ENCODE measurements at regions not wholly inside any gene's neighbourhood (a gene's known extent, or its start where the extent isn't known, plus 50 kb on each side); places are given as distances from the start of the nearest gene placed in this dataset.
"Not testable (repeated sequence)": the region's sequence is repeated elsewhere in the genome, so short reads cannot be mapped to it uniquely, and the experiment has no call there.

DNA sequence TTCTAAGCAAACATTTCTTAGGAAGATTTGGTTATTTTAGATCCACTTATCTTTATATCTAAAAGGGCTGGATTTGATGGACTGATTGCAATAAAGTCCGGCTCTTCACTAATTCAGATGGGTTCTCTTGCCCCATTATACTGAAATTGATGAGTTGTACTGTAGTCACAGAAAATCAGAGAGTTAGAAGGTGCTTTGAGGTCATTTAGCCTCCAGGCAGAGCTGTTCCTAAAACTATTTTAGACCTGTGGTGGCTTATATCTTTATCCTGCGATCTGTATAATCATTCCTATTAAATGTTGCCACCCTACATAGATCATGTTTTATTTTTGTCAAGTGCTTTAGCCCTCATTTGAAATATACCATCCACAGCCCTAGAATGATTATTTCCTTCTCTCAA, 61.3 kb upstream of the ATXN1 start:
- no peak for DNase-seq

DNA sequence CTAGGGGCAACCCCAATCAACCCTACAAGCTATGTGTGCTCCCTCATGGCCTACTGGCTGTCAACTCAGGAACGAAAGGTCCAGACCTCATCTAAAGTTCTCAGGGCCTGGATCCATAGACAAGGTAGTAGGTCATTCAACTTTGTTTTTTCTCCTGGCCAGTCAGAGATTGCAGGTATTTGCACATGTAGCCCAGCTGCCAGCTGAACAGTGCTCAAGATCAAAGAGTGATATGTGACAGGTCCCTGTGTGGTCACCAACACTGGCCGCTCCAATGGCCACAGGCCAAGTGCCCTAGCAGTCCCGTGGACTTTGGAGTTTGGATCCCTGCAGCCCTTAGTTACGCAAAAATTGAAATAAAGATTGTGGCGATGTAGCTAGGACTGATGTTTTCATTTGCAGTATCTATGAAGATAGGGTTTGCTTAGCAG, 60.6 kb upstream of the ATXN1 start:
- no peak for DNase-seq

DNA sequence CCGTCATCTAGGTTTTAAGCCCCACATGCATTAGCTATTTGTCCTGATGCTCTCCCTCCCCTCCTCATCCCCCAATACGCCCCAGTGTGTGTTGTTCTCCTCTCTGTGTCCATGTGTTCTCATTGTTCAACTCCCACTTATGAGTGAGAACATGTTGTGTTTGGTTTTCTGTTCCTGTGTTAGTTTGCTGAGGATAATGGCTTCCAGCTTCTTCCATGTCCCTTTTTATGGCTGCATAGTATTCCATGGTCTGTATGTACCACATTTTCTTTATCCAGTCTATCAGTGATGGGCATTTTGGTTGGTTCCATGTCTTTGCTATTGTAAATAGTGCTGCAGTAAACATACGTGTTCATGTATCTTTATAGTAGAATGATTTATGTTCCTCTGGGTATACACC, 59.0 kb upstream of the ATXN1 start:
- not testable (repeated sequence) for DNase-seq

DNA sequence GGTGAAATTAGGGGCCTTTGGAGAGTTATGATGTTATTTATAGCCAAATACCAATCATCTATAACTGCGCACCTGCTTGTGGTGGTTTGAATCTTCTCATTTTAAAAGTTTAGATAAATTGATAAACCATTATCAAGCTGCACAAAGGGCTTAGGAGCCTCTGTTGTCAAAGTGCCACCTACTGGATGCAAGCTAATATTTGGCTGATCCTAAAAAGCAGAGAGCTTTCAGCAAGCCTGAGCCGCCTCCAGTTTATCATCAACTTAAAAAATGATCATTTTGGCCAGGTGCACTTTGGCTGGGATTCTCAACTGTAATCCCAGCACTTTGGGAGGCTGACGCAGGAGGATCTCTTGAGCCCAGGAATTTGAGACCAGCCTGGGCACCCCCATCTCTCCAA, 58.5 kb upstream of the ATXN1 start:
- DNase-seq: no peak

DNA sequence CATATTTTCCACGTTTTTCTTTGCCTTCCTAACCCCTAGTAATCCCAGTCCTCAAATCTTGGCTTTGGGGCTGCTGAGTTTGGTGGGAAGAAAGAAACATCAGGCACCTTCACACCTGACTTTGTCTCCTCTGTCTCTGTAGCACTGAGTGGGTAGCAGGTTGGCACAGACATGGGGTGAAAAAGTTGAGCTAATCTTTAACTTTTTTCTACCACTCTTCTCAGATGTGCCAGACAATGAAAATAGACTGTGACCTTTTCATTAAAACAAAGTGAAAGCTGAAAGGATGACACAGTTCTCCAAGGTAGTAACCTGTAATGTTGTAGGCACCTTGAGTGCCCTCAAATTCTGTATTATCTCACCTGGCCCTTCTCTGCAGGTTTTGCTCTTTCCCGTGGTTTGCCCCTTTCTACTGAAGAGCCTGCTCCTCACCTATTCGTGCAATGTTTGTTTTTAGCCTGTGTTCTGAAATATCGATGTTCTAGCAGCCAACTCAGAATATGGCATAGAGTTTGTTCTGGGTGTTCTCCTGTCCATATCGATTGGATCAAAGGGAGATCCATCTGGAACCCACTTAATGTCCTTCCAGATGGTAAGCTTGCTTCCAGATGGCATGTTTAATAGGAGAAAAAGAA, 57.8 kb upstream of the ATXN1 start:
- DNase-seq: no peak

DNA sequence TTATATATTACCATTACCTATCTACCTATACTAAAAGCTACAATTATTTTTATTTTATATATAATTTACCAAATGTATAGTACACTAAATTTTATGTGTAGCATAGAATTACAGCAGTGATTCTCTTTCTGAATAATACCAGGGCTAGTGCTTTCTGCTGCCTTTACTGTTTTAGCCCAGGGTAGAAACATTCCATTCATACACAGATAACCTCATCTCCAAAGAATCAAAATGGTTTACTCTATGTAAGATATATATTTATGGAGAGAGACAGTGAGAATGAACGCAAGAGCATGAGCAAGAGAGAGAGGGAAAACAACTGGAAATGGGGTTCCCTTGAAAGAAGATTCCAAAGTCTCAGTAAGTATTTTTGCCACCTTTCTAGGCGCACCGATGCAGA, 56.3 kb upstream of the ATXN1 start:
- no peak for DNase-seq

DNA sequence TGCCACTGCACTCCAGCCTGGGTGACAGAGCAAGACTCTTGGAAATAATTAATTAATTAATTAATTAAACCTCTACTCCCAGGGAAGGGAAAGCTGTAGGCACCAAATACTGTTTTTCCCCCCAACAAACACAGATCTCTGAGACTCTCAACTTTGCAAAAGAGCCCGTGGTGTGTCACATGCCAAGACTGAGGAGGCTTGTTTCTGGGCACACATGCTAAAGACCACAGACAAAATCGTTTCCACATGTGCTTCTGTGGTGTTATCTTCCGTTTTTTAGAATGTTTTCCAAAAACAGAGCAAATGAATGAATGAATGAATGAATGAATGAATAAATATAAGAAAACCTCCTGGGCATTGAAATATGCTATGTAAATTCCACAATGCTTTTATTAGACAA, 55.6 kb upstream of the ATXN1 start:
- DNase-seq: no peak

DNA sequence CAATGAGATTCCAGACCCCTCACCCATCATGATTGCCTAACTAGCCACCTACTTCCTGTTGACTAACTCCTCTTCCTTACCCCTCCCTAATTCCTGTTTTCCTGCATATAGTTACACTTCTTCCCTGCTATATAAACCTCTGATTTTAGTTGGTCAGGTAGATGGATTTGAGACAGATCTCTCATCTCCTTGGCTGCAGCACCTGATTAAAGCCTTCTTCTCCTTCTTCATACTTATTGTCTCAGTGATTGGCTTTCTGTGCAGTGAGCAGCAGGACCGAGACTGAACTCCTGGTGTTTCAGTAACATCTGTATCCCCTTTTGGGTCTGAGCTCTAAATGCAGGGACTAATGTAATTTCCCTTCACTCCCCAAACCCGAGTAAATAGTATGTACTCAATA, 51.7 kb upstream of the ATXN1 start:
- no peak for DNase-seq

DNA sequence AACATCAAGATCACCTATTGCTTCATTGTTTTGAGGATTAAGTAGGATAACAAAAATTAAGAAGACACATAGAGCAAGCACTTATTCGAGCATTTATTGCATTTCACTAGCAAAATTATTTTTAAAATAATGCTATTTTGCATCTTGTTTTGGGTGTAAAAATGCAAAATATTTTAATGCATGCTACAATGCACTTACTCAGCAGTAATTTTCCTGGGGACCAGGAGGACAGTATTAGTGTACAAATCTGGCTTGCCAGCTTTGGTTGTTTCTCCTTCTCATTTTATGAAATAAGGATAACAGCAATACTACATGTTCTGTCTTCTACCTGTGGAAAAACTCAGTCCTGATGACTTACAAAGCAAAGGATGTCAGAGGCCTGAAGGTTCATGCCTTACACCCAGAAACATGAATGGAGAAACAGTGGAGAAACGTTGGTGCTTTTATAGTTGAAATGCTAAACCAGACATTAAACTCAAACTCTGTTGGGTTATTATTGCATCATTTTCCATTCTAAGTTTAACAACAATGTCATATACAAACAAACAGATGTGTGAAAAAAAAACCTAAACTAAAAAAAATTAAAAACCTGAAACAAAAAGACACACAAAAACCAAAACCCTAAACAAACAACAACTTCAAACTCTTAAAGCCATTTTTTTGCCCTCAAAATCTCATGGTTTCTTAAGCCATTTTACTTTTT, 50.2 kb upstream of the ATXN1 start:
- DNase-seq: no peak

All from T1000 (cell line).